ENCODE measurements at regions not wholly inside any gene's neighbourhood (a gene's known extent, or its start where the extent isn't known, plus 50 kb on each side); places are given as distances from the start of the nearest gene placed in this dataset.
"Not testable (repeated sequence)": the region's sequence is repeated elsewhere in the genome, so short reads cannot be mapped to it uniquely, and the experiment has no call there.

GRCh38 chr15:28789401-28790114 lies 58.9 kb downstream of the GOLGA6L7 start:
- peak; percentile 45 to 60 for ATAC-seq

GRCh38 chr15:28788649-28789400 lies 59.6 kb downstream of the GOLGA6L7 start:
- ATAC-seq: peak in 1 of 2 donors; percentile 33

DNA sequence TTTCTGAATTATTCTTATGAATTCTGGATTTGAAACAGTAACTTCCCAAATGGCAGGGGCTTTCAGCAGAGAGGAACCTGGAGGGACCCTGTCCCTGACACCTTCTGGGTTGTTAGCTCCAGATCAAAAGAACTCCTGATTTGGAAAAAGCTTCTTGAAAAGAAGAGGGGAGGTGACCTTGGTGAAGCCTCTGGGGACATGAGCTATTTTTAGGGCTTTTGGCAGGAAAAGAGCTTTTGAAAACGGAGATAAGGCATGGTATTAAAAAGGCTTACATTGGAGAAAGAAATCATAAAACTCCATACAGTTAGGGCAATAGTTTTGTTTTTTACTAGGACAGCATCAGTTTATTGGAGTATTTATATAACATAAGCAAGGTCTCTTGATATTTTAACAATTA lies 60.3 kb downstream of the GOLGA6L7 start:
- ATAC-seq: not testable (repeated sequence)

DNA sequence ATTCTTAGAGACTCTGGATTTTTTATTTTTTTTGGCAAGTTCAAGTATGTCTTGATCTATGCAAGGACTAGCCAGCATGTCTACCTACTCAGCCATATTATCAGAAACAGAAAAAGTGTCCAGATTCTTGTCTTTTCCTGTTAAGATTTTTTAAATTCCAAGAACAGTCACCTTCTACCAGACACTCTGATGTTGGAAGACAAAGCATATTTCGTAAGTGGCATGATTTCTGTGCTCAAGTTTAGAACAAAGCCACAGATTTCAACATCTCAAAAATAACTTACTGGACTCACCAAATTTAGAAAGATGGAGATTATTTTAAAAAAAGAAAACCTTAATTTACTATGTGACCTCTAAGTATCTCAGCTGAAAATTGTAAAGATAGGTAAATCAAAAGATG lies 61.9 kb downstream of the GOLGA6L7 start:
- no peak for ATAC-seq

DNA sequence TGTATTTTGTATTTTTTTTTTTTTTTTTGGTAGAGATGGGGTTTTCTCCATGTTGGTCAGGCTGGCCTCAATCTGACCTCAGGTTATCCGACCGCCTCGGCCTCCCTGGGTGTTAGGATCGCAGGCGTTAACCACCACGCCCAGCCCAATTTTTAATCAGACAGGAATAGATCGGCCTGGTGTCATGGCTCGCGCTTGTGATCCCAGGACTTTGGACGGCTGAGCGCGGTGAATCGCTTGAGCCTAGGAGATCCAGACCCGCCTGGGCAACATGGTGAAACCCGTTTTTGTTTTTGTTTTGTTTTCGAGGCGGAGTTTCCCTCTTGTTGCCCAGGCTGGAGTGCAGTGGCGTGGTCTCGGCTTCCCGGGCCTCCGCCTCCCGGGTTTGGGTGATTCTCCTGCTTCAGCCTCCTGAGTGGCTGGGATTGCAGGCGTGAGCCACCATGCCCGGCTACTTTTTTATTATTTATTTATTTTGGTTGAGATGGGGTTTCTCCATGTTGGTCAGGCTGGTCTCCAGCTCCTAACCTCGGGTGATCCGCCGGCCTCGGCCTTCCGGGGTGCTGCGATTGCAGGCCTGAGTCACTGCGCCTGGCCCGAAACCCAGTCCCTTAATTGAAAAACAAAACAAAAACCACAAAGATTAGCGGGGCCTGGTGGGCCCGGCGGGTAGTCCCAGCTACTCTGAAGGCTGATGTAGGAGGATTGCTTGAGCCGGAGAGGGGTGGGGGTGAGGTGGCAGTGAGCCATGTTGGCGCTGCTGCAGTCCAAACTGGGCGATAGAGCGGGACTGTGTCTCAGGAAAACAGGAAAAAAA lies 63.9 kb downstream of the GOLGA6L7 start:
- not testable (repeated sequence) for ATAC-seq

- ATAC-seq: no peak
These were observed 64.6 kb downstream of the GOLGA6L7 start for GRCh38 chr15:28783873-28784272.

GRCh38 chr15:28783466-28783865 lies 65.0 kb downstream of the GOLGA6L7 start:
- ATAC-seq: no peak

DNA sequence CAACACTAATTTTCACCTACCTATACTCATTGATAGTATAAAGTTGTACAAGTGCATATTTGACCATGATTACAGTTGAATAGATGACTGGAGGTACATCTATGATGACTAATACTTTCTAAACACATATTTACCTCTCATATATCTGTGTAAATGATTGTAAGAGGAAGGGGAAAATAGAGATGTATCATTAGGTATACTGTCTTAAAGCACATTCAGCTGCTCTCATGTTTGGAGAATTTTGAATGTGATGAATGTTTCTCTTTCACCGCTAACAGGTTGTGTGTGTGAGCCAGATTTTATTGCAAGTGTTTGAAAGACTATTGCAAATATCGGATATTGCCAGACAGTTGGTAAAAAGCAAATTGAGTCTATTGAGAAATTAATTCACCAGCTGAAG lies 66.2 kb upstream of the GOLGA8M start:
- ATAC-seq: not testable (repeated sequence)

- not testable (repeated sequence) for ATAC-seq
These were observed 60.6 kb upstream of the GOLGA8M start for GRCh38 chr15:28772857-28773256.

All from activated CD4-positive, CD25-positive, alpha-beta regulatory T cell treated with anti-CD3 and anti-CD28 coated beads, Interleukin-2, amount 50 U/mL, for 24 hours (primary cell).